SH-SY5Y (cell line): ENCODE measurements at regions not wholly inside any gene's neighbourhood (a gene's known extent, or its start where the extent isn't known, plus 50 kb on each side); places are given as distances from the start of the nearest gene placed in this dataset.

Source experiments
- GATA2 ChIP-seq: IDR thresholded peaks from 2 replicates; pipeline ENCODE4 v1.6.1; 2011; ENCODE audit warnings: mild to moderate bottlenecking, low read depth, low read length
- GATA3 ChIP-seq: IDR thresholded peaks from 2 replicates; pipeline ENCODE4 v1.6.1; 2011; ENCODE audit warnings: low read depth, mild to moderate bottlenecking, low read length, moderate library complexity

DNA sequence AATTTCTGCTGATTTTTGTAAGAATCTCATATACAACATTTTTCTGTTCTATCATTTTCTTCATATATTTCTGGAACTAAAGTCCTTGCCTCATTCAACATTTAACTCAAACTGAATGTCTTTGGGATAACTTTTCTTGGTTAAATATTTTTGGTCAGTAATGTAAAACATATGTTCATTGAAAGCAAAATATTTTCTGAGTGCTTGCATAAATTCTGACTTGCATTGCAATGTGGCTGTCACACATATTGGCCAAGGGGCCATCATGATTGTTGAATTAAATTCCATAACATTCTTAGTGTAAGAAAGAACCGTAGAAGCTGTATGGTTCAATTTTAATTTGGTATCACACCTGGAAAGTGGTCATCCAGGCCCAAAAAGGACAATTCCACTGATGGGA lies 369.4 kb downstream of the GALC start:
- TF ChIP-seq GATA2, result no peak
- TF ChIP-seq GATA3, result no peak
